Astrocyte (in vitro differentiated cells and primary cell): ENCODE measurements at regions not wholly inside any gene's neighbourhood (a gene's known extent, or its start where the extent isn't known, plus 50 kb on each side); places are given as distances from the start of the nearest gene placed in this dataset.

ENCODE experiments used
- EZH2 ChIP-seq: IDR thresholded peaks from 2 replicates; pipeline ENCODE4 v1.6.1; 2012; ENCODE audit warnings: mild to moderate bottlenecking, low read length, inconsistent platforms; ENCODE audit not compliant: insufficient read depth
- TF ChIP-seq, protein P1 (sequence below): IDR thresholded peaks from 2 replicates; pipeline ENCODE4 v1.5.1; 2011; ENCODE audit warnings: low read depth, mild to moderate bottlenecking, inconsistent platforms, low read length, moderate library complexity; ENCODE audit not compliant: insufficient read depth

- TF ChIP-seq, protein P1, sequence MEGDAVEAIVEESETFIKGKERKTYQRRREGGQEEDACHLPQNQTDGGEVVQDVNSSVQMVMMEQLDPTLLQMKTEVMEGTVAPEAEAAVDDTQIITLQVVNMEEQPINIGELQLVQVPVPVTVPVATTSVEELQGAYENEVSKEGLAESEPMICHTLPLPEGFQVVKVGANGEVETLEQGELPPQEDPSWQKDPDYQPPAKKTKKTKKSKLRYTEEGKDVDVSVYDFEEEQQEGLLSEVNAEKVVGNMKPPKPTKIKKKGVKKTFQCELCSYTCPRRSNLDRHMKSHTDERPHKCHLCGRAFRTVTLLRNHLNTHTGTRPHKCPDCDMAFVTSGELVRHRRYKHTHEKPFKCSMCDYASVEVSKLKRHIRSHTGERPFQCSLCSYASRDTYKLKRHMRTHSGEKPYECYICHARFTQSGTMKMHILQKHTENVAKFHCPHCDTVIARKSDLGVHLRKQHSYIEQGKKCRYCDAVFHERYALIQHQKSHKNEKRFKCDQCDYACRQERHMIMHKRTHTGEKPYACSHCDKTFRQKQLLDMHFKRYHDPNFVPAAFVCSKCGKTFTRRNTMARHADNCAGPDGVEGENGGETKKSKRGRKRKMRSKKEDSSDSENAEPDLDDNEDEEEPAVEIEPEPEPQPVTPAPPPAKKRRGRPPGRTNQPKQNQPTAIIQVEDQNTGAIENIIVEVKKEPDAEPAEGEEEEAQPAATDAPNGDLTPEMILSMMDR, result no peak
- no peak for TF ChIP-seq EZH2
These were observed 55.7 kb upstream of the PRSS58 start for GRCh38 chr7:142313528-142313927.
